GM12878 (cell line): ENCODE measurements at regions not wholly inside any gene's neighbourhood (a gene's known extent, or its start where the extent isn't known, plus 50 kb on each side); places are given as distances from the start of the nearest gene placed in this dataset.

ENCODE experiments used
- ATAC-seq: fragments of 200-7000 bp; cut with Tn5 transposase; 3 replicates; pipeline ENCODE4 v1.9.1; 2020; ENCODE audit warnings: mild to moderate bottlenecking, moderate library complexity
- BruUV-seq: library from RNA; stranded (reverse); fragments of 400-500 nt; replicated peaks from 2 replicates; lab custom pipeline; 2021; lab: Mats Ljungman, UMichigan
- CTCF ChIA-PET: fragments of 300-600 bp; sonication (Branson Sonifier 250); formaldehyde crosslinking; extraction: SDS; loops from one replicate; lab custom pipeline; 2021; ENCODE audit warnings: inconsistent platforms; lab: Yijun Ruan, JAX
- POLR2A ChIA-PET: fragments of 350-600 bp; formaldehyde crosslinking; extraction: SDS; loops from one replicate; lab custom pipeline; 2021; ENCODE audit warnings: inconsistent platforms; lab: Charles Lee
- RAD21 ChIA-PET: fragments of 300-600 bp; sonication (Branson Sonifier 250); formaldehyde crosslinking; loops from one replicate; lab custom pipeline; 2023; ENCODE audit warnings: antibody characterized with exemption; ENCODE audit not compliant: unreplicated experiment; lab: Charles Lee
- SMC1A ChIA-PET: fragments of 300-600 bp; sonication (Branson Sonifier 250); formaldehyde crosslinking; loops from one replicate; lab custom pipeline; 2023; ENCODE audit not compliant: unreplicated experiment, uncharacterized antibody; lab: Charles Lee
- DNase-seq: peaks from one replicate; pipeline ENCODE4 v3.0.0-alpha.2; 2011; ENCODE audit warnings: low read depth, low spot score
- FAIRE-seq: peaks from 3 replicates; lab custom pipeline; 2011; peaks lifted over from hg19 to GRCh38; lab: Jason Lieb, UNC
- H2AFZ ChIP-seq: 2 replicates; pipeline ENCODE4 v1.6.0; 2011; ENCODE audit warnings: low read depth, low read length, control low read depth; ENCODE audit not compliant: control insufficient read depth
- H3K27ac ChIP-seq: 2 replicates; pipeline ENCODE4 v1.5.1; 2011; ENCODE audit warnings: control low read depth; ENCODE audit not compliant: control insufficient read depth, insufficient read depth
- H3K27me3 ChIP-seq, 2 experiments: replicated peaks in 1 of 2; 2 replicates each; pipeline versions ENCODE4 v1.6.0 to v1.6.1; 2011; ENCODE audit warnings: low read length in 1 of 2; ENCODE audit not compliant: control insufficient read depth in 2 of 2, insufficient read depth in 2 of 2
- H3K36me3 ChIP-seq, 2 experiments: 2 replicates each; pipeline ENCODE4 v1.5.1; 2011; ENCODE audit warnings: low read length in 1 of 2; ENCODE audit not compliant: control insufficient read depth in 2 of 2, insufficient read depth in 2 of 2
- H3K4me1 ChIP-seq: 2 replicates; pipeline ENCODE4 v1.6.1; 2011; ENCODE audit warnings: mild to moderate bottlenecking, low read length, moderate library complexity, mixed read lengths; ENCODE audit not compliant: control insufficient read depth, insufficient read depth
- H3K4me2 ChIP-seq: 2 replicates; pipeline ENCODE4 v1.6.0; 2011; ENCODE audit warnings: control low read depth; ENCODE audit not compliant: control insufficient read depth, insufficient read depth
- H3K4me3 ChIP-seq: fragments of 200-600 bp; sonication (generic); 2 replicates; pipeline ENCODE4 v1.5.1; 2016
- H3K79me2 ChIP-seq: 2 replicates; pipeline ENCODE4 v1.6.0; 2011; ENCODE audit warnings: low read length; ENCODE audit not compliant: control insufficient read depth, insufficient read depth
- H3K9ac ChIP-seq: 2 replicates; pipeline ENCODE4 v1.8.0; 2011; ENCODE audit warnings: low read length, control low read depth, mixed read lengths; ENCODE audit not compliant: control insufficient read depth, insufficient read depth
- H3K9me3 ChIP-seq: replicated peaks from 3 replicates; pipeline ENCODE4 v1.5.1; 2011; ENCODE audit warnings: mild to moderate bottlenecking, low read length; ENCODE audit not compliant: control insufficient read depth, insufficient read depth
- H4K20me1 ChIP-seq: 2 replicates; pipeline ENCODE4 v1.6.0; 2011; ENCODE audit not compliant: control insufficient read depth, insufficient read depth
- ATF7 ChIP-seq: fragments of 450-650 bp; IDR thresholded peaks from 2 replicates; pipeline ENCODE4 v1.6.1; 2016; ENCODE audit warnings: low read depth, mild to moderate bottlenecking
- BHLHE40 ChIP-seq, 2 experiments: fragments of 450-650 bp in 1 of 2; IDR thresholded peaks; 2 replicates each; pipeline ENCODE4 v1.6.1; 2011 to 2017; ENCODE audit warnings: low read depth in 2 of 2, borderline replicate concordance in 1 of 2, improper control_type of control experiment in 1 of 2, low read length in 1 of 2, mild to moderate bottlenecking in 1 of 2
- JUNB ChIP-seq: IDR thresholded peaks from 2 replicates; pipeline ENCODE4 v1.6.1; 2016; ENCODE audit warnings: antibody characterized with exemption, mild to moderate bottlenecking
- KLF5 ChIP-seq: fragments of 450-650 bp; IDR thresholded peaks from 2 replicates; pipeline ENCODE4 v1.6.1; 2014; ENCODE audit warnings: mild to moderate bottlenecking; ENCODE audit not compliant: partially characterized antibody
- LARP7 ChIP-seq: fragments of 450-650 bp; IDR thresholded peaks from 2 replicates; pipeline ENCODE4 v1.6.1; 2017; ENCODE audit warnings: mild to moderate bottlenecking
- MTA2 ChIP-seq: fragments of 450-650 bp; IDR thresholded peaks from 2 replicates; pipeline ENCODE4 v1.6.1; 2016; ENCODE audit warnings: low read depth, mild to moderate bottlenecking, moderate library complexity
- NBN ChIP-seq: fragments of 450-650 bp; IDR thresholded peaks from 2 replicates; pipeline ENCODE4 v1.6.1; 2016
- NFIC ChIP-seq: IDR thresholded peaks from 2 replicates; pipeline ENCODE4 v1.6.1; 2012; ENCODE audit warnings: low read depth, mild to moderate bottlenecking, inconsistent platforms, low read length, moderate library complexity
- POLR2A ChIP-seq: IDR thresholded peaks from 2 replicates; pipeline ENCODE4 v1.6.1; 2011; ENCODE audit warnings: low read depth, mild to moderate bottlenecking, low read length
- POU2F2 ChIP-seq: IDR thresholded peaks from 3 replicates; pipeline ENCODE4 v1.6.1; 2011; ENCODE audit warnings: low read depth, mild to moderate bottlenecking, low read length, borderline replicate concordance
- SIX5 ChIP-seq: IDR thresholded peaks from 2 replicates; pipeline ENCODE4 v1.6.1; 2011; ENCODE audit warnings: mild to moderate bottlenecking, low read depth, low read length, moderate library complexity; ENCODE audit not compliant: severe bottlenecking
- SMAD5 ChIP-seq: IDR thresholded peaks from 2 replicates; pipeline ENCODE4 v1.6.1; 2016; ENCODE audit warnings: antibody characterized with exemption, low read depth
- SMC3 ChIP-seq: IDR thresholded peaks from 2 replicates; pipeline ENCODE4 v1.6.1; 2011; ENCODE audit warnings: low read length, improper control_type of control experiment, borderline replicate concordance
- TCF3 ChIP-seq: IDR thresholded peaks from 2 replicates; pipeline ENCODE4 v1.6.1; 2012; ENCODE audit warnings: low read depth, mild to moderate bottlenecking, low read length, borderline replicate concordance; ENCODE audit not compliant: insufficient read depth
- ZNF24 ChIP-seq: fragments of 450-650 bp; IDR thresholded peaks from 2 replicates; pipeline ENCODE4 v1.6.1; 2017; ENCODE audit warnings: antibody characterized with exemption, mild to moderate bottlenecking
- ZNF622 ChIP-seq: fragments of 450-650 bp; IDR thresholded peaks from 2 replicates; pipeline ENCODE4 v1.6.1; 2017; ENCODE audit warnings: mild to moderate bottlenecking, inconsistent platforms
- WGBS: methylation state at CpG from one replicate; pipeline ENCODE4 v1.1.6; 2016; ENCODE audit warnings: low lambda C conversion rate; ENCODE audit not compliant: insufficient replicate concordance, insufficient coverage; ENCODE audit errors: missing lambda C conversion rate; 5-methylcytosine and 5-hydroxymethylcytosine counted together
- in situ Hi-C: fragments of 300-500 bp; cut with MboI; formaldehyde crosslinking; loops from 9 replicates; pipeline ENCODE4 v1.14.3; 2018; ENCODE audit warnings: mixed read lengths
- intact Hi-C: fragments of 100-400 bp; cut with micrococcal nuclease; formaldehyde crosslinking; loops from one replicate; pipeline ENCODE4 v1.14.2; 2022; ENCODE audit not compliant: unreplicated experiment
- TF ChIP-seq, protein P1 (sequence below): IDR thresholded peaks from 2 replicates; pipeline ENCODE4 v1.6.1; 2011; ENCODE audit warnings: mild to moderate bottlenecking, low read depth, low read length, moderate library complexity; ENCODE audit not compliant: insufficient replicate concordance
- TF ChIP-seq, protein P2 (sequence below): IDR thresholded peaks from 2 replicates; pipeline ENCODE4 v1.6.1; 2012; ENCODE audit warnings: low read length, inconsistent platforms
- TF ChIP-seq, protein P3 (sequence below): fragments of 450-650 bp; IDR thresholded peaks from 2 replicates; pipeline ENCODE4 v1.6.1; 2017; ENCODE audit warnings: antibody characterized with exemption, mild to moderate bottlenecking, moderate library complexity

DNA sequence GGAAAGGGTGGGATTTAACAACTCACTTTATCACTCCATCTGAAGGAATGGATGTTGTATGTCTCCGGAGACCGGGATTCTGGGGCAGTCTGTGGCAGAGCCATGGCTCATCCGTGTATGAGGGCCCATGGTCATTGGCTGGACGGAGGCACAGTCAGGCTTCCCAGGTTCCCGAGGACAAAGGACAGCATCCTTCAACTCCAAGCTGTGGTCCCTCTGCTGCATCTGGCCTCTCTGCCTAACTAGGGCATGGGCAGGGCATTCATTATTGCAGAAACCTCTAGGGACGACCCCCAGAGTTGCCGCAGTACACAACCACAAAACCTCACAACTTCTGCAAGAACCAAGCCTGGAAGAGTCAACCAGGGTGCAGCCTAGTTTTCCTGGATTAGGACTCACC lies 525.2 kb downstream of the GLRX3 start:
- in situ Hi-C loops = no loop called here
- Histone ChIP-seq H3K4me1 (no peaks in the 10 kb centered on the region), H3K27ac (no peak overlapping the region), H3K4me3 (no peak overlapping the region), H3K36me3 (no peaks in the 10 kb centered on the region), H3K9me3 (no peaks in the 10 kb centered on the region; the same call in 2 of the 3 replicates), H2AFZ (no peak overlapping the region), H4K20me1 (no peaks in the 10 kb centered on the region), H3K9ac (no peak overlapping the region), H3K27me3 (no peaks in the 10 kb centered on the region), H3K79me2 (no peaks in the 10 kb centered on the region), H3K4me2 (no peak overlapping the region)
- ChIA-PET POLR2A (no interaction called here), RAD21 (no interaction called here), SMC1A (no interaction called here), CTCF (no interaction called here)
- FAIRE-seq (no peak), ATAC-seq (no peak), DNase-seq (no peak)
- intact Hi-C loops = no loop called here
- TF ChIP-seq TCF3 (no peak), ZNF24 (no peak), SMAD5 (no peak), KLF5 (no peak), POLR2A (no peak), ZNF622 (no peak), NBN (no peak), MTA2 (no peak), NFIC (no peak), SMC3 (no peak), SIX5 (no peak), LARP7 (no peak), JUNB (no peak), BHLHE40 (IDR thresholded peaks at IDR 0.05; ENCODE audit: borderline replicate concordance in 1 of 2, low read depth in 2 of 2, low read length in 1 of 2) (no peak), ATF7 (no peak), POU2F2 (no peak)
- TF ChIP-seq, protein P1, sequence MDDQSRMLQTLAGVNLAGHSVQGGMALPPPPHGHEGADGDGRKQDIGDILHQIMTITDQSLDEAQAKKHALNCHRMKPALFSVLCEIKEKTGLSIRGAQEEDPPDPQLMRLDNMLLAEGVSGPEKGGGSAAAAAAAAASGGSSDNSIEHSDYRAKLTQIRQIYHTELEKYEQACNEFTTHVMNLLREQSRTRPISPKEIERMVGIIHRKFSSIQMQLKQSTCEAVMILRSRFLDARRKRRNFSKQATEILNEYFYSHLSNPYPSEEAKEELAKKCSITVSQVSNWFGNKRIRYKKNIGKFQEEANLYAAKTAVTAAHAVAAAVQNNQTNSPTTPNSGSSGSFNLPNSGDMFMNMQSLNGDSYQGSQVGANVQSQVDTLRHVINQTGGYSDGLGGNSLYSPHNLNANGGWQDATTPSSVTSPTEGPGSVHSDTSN = no peak
- TF ChIP-seq, protein P2, sequence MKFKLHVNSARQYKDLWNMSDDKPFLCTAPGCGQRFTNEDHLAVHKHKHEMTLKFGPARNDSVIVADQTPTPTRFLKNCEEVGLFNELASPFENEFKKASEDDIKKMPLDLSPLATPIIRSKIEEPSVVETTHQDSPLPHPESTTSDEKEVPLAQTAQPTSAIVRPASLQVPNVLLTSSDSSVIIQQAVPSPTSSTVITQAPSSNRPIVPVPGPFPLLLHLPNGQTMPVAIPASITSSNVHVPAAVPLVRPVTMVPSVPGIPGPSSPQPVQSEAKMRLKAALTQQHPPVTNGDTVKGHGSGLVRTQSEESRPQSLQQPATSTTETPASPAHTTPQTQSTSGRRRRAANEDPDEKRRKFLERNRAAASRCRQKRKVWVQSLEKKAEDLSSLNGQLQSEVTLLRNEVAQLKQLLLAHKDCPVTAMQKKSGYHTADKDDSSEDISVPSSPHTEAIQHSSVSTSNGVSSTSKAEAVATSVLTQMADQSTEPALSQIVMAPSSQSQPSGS = no peak
- TF ChIP-seq, protein P3, sequence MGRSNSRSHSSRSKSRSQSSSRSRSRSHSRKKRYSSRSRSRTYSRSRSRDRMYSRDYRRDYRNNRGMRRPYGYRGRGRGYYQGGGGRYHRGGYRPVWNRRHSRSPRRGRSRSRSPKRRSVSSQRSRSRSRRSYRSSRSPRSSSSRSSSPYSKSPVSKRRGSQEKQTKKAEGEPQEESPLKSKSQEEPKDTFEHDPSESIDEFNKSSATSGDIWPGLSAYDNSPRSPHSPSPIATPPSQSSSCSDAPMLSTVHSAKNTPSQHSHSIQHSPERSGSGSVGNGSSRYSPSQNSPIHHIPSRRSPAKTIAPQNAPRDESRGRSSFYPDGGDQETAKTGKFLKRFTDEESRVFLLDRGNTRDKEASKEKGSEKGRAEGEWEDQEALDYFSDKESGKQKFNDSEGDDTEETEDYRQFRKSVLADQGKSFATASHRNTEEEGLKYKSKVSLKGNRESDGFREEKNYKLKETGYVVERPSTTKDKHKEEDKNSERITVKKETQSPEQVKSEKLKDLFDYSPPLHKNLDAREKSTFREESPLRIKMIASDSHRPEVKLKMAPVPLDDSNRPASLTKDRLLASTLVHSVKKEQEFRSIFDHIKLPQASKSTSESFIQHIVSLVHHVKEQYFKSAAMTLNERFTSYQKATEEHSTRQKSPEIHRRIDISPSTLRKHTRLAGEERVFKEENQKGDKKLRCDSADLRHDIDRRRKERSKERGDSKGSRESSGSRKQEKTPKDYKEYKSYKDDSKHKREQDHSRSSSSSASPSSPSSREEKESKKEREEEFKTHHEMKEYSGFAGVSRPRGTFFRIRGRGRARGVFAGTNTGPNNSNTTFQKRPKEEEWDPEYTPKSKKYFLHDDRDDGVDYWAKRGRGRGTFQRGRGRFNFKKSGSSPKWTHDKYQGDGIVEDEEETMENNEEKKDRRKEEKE = no peak
- BruUV-seq = no TSS peak
- WGBS = 32% methylated on average over 7 of the region's 7 CpGs
